HFFc6 (cell line): ENCODE measurements at regions not wholly inside any gene's neighbourhood (a gene's known extent, or its start where the extent isn't known, plus 50 kb on each side); places are given as distances from the start of the nearest gene placed in this dataset.

Source experiments
- DNase-seq: peaks from one replicate; pipeline ENCODE4 v3.0.0-alpha.2; 2018
- H3K27ac Mint-ChIP-seq: 2 replicates; pipeline ENCODE4 v1.8.0; 2020; ENCODE audit warnings: mild to moderate bottlenecking, mixed read lengths
- H3K27me3 Mint-ChIP-seq: 2 replicates; pipeline ENCODE4 v1.8.0; 2021; ENCODE audit warnings: mild to moderate bottlenecking, moderate library complexity, mixed read lengths; ENCODE audit not compliant: insufficient read depth
- H3K36me3 Mint-ChIP-seq: 2 replicates; pipeline ENCODE4 v1.8.0; 2021; ENCODE audit warnings: low read depth, mixed read lengths
- H3K4me1 Mint-ChIP-seq: 2 replicates; pipeline ENCODE4 v1.8.0; 2020; ENCODE audit warnings: low read depth, mixed read lengths
- H3K4me3 Mint-ChIP-seq: 2 replicates; pipeline ENCODE4 v1.8.0; 2020; ENCODE audit warnings: mild to moderate bottlenecking, moderate library complexity, mixed read lengths
- H3K9me3 Mint-ChIP-seq: 2 replicates; pipeline ENCODE4 v1.8.0; 2020; ENCODE audit warnings: mild to moderate bottlenecking, mixed read lengths
- TF ChIP-seq, protein P1 (sequence below): fragments of 200-600 bp; sonication (generic); IDR thresholded peaks from 2 replicates; pipeline ENCODE4 v1.5.0; 2021; ENCODE audit warnings: antibody characterized with exemption, mild to moderate bottlenecking

DNA sequence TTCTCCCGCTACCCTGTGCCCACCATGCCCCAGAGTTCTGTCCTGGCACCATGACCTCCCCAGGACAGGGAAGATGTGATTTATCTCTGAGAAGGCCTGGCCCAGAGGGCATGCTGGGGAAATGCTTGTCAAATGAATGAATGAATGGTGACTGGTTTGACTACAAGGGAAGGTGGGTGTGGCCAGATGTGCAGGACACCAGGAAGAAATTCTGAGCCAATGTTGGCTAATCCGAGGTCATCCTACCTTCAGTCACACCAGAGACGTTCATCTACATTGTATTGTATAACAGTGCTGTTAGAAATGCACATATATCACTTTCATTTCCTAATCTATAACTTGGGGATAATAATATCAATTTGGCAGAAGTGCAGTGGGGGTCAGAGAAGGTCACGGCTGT, 138.4 kb downstream of the FAM43A start:
- TF ChIP-seq, protein P1, sequence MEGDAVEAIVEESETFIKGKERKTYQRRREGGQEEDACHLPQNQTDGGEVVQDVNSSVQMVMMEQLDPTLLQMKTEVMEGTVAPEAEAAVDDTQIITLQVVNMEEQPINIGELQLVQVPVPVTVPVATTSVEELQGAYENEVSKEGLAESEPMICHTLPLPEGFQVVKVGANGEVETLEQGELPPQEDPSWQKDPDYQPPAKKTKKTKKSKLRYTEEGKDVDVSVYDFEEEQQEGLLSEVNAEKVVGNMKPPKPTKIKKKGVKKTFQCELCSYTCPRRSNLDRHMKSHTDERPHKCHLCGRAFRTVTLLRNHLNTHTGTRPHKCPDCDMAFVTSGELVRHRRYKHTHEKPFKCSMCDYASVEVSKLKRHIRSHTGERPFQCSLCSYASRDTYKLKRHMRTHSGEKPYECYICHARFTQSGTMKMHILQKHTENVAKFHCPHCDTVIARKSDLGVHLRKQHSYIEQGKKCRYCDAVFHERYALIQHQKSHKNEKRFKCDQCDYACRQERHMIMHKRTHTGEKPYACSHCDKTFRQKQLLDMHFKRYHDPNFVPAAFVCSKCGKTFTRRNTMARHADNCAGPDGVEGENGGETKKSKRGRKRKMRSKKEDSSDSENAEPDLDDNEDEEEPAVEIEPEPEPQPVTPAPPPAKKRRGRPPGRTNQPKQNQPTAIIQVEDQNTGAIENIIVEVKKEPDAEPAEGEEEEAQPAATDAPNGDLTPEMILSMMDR: no peak
- Mint-ChIP-seq H3K4me3 (no peak overlapping the region), H3K27ac (no peak overlapping the region), H3K36me3 (no peaks in the 10 kb centered on the region), H3K27me3 (peaks cover 12% of the 10 kb centered on the region), H3K4me1 (no peaks in the 10 kb centered on the region), H3K9me3 (no peaks in the 10 kb centered on the region)
- DNase-seq: no peak

DNA sequence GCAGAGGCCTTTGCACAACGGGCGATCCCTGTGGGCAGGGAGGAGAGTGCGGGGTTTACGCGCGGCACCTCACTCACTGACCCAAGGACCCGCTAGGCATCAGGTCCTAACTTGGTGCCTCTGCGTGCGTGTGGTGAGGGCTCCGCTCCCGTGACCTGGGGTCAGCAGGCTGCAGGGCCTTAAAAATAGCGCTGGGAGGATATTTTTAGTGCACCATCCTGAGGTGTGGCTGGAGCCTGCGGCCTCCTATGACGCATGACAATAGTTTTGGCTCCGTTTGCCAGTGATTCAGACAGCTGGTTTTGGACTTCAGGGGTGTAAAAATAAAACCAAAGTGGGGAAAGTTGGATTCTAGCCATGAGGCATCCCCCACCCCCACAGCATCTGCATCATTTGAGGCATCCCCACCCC, 139.0 kb downstream of the FAM43A start:
- no peaks in the 10 kb centered on the region for H3K9me3 Mint-ChIP-seq
- DNase-seq: no peak
- H3K4me1 Mint-ChIP-seq: no peaks in the 10 kb centered on the region
- H3K27me3 Mint-ChIP-seq: peaks cover 12% of the 10 kb centered on the region
- no peaks in the 10 kb centered on the region for H3K36me3 Mint-ChIP-seq
- no peak overlapping the region for H3K4me3 Mint-ChIP-seq
- TF ChIP-seq, protein P1: no peak
- no peak overlapping the region for H3K27ac Mint-ChIP-seq

DNA sequence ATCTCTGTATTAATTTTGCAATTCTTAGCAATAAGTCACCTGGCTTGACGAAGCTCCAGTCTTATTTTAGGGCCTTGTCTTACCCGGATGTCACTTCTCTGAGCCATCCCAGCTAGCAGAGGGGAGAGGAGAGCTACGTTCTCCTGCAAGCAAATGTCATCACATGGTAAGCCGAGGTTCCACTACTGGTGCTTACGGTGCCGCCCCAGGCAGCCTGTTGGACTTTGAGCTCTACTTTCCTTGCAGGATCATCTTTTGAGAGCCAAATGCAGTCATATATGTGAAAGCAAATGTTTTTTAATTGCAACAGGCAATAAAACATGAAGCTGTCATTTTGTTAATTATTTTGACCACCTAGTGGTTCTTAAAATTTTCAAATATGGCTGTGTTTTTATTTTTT, 140.9 kb downstream of the FAM43A start:
- DNase-seq: no peak
- Mint-ChIP-seq H3K4me1 (no peaks in the 10 kb centered on the region), H3K27me3 (peaks cover 14% of the 10 kb centered on the region), H3K9me3 (no peaks in the 10 kb centered on the region), H3K36me3 (no peaks in the 10 kb centered on the region), H3K4me3 (no peak overlapping the region), H3K27ac (no peak overlapping the region)
- TF ChIP-seq, protein P1: no peak

DNA sequence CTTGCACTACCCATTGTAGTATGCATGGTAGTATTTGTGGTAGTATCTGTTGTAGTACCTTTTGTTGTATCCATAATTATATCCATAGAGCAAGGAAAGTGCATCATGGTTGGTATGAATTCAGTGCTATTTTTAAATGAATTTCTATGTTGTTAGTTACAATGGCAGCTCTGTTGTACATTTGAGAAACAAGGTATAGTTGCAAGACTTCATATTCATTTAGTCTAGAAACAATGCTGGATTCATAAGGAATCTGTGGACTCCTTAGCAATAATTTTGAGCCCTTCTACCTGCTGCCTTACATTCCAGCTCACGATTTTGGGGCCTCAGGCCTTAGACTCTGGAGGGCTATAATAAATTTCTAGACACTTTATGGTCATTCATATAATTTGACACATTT, 141.8 kb downstream of the FAM43A start:
- Mint-ChIP-seq H3K9me3 (no peaks in the 10 kb centered on the region), H3K36me3 (no peaks in the 10 kb centered on the region), H3K27me3 (peaks cover 11% of the 10 kb centered on the region), H3K27ac (no peak overlapping the region), H3K4me3 (no peak overlapping the region), H3K4me1 (no peaks in the 10 kb centered on the region)
- DNase-seq: no peak
- TF ChIP-seq, protein P1: no peak

DNA sequence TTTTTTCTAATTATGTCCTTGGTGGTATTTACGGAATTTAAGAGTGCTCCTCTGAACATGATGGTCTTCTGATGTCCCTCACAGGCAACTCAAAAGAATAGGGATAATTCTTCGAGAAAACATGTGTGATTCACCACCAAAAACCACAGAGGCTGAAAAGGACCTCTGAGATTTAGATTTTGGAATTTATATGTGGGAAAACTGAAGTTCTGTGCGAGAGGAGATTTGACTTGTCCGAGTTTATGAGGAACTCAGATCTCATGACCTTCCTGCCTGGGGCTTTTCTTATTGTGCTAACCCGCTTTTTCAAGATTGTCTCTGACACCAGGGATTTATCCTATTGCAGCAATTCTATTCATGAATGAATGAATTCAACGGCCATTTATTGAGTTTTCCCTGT, 142.4 kb downstream of the FAM43A start:
- no peak overlapping the region for H3K4me3 Mint-ChIP-seq
- no peak for DNase-seq
- H3K4me1 Mint-ChIP-seq: no peaks in the 10 kb centered on the region
- peaks cover 12% of the 10 kb centered on the region for H3K27me3 Mint-ChIP-seq
- no peaks in the 10 kb centered on the region for H3K36me3 Mint-ChIP-seq
- no peak overlapping the region for H3K27ac Mint-ChIP-seq
- H3K9me3 Mint-ChIP-seq: no peaks in the 10 kb centered on the region
- TF ChIP-seq, protein P1: no peak

DNA sequence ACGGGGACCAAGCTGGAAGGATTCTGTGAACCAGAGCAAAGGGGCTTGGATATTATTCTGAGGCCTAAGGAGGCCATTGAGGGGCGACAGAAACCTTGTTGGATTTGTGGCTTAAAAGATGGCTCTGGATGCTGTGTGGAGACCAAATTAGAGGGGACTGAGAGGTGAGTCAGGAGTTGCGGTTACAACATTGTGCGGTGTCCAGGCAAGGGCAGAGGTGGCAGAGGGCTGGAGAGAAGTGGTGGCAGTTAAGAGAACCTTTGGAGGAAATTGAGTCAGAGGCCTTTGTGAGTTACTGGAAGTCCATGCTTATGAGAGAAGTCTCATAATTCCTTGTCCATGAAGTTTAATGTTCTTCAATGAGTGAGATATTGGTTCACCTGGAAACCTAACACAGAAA, 143.2 kb downstream of the FAM43A start:
- TF ChIP-seq, protein P1: no peak
- DNase-seq: no peak
- H3K4me1 Mint-ChIP-seq: no peaks in the 10 kb centered on the region
- no peak overlapping the region for H3K27ac Mint-ChIP-seq
- no peaks in the 10 kb centered on the region for H3K9me3 Mint-ChIP-seq
- peaks cover 14% of the 10 kb centered on the region for H3K27me3 Mint-ChIP-seq
- no peaks in the 10 kb centered on the region for H3K36me3 Mint-ChIP-seq
- H3K4me3 Mint-ChIP-seq: no peak overlapping the region
